Loucy (cell line): ENCODE measurements at regions not wholly inside any gene's neighbourhood (a gene's known extent, or its start where the extent isn't known, plus 50 kb on each side); places are given as distances from the start of the nearest gene placed in this dataset.

Source experiments
- EZH2phosphoT487 ChIP-seq: fragments of 200-600 bp; IDR thresholded peaks from 2 replicates; pipeline ENCODE4 v1.6.1; 2018; ENCODE audit warnings: antibody characterized with exemption, mild to moderate bottlenecking, moderate library complexity, borderline replicate concordance
- TF ChIP-seq, protein P1 (sequence below): fragments of 200-600 bp; sonication (generic); conservative IDR thresholded peaks from 2 replicates; pipeline ENCODE4 v1.5.1; 2014; ENCODE audit warnings: mild to moderate bottlenecking, antibody characterized with exemption, low read length

DNA sequence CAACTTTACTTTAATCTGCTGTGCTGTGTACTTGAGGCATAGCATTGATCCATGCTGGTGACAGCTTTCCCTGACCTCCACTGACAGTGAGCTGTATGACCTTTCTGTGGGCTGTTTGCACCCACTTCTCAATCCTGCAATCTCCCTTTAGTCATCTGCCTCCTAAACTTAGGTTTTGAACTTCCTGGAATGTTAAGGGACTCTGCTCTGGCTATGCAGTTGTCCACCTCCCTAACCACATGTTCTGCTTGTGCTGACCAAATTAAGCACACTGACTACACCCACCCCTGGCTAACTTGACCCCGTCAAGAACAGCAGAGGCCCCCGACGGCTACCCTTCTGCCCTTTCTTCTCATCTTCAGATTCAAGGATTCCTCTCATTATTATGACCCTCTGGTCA lies 89.1 kb upstream of the NTM start:
- TF ChIP-seq, protein P1, sequence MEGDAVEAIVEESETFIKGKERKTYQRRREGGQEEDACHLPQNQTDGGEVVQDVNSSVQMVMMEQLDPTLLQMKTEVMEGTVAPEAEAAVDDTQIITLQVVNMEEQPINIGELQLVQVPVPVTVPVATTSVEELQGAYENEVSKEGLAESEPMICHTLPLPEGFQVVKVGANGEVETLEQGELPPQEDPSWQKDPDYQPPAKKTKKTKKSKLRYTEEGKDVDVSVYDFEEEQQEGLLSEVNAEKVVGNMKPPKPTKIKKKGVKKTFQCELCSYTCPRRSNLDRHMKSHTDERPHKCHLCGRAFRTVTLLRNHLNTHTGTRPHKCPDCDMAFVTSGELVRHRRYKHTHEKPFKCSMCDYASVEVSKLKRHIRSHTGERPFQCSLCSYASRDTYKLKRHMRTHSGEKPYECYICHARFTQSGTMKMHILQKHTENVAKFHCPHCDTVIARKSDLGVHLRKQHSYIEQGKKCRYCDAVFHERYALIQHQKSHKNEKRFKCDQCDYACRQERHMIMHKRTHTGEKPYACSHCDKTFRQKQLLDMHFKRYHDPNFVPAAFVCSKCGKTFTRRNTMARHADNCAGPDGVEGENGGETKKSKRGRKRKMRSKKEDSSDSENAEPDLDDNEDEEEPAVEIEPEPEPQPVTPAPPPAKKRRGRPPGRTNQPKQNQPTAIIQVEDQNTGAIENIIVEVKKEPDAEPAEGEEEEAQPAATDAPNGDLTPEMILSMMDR = no peak
- no peak for TF ChIP-seq EZH2phosphoT487
